Tibial nerve (tissue), 3 donors: ENCODE measurements at regions not wholly inside any gene's neighbourhood (a gene's known extent, or its start where the extent isn't known, plus 50 kb on each side); places are given as distances from the start of the nearest gene placed in this dataset.

ENCODE experiments used
- CTCF ChIP-seq, 5 experiments: fragments of 200-600 bp in 3 of 5; fragments of 450-650 bp in 2 of 5; sonication (generic) in 3 of 5; IDR thresholded peaks; one replicate each; pipeline ENCODE4 v1.5.1; 2016 to 2019; ENCODE audit warnings: antibody characterized with exemption in 5 of 5, mild to moderate bottlenecking in 3 of 5, moderate library complexity in 2 of 5
- POLR2A ChIP-seq, 2 donors: fragments of 450-650 bp; IDR thresholded peaks; one replicate each; pipeline ENCODE4 v1.6.1; 2017; ENCODE audit warnings: antibody characterized with exemption in 2 of 2, mild to moderate bottlenecking in 2 of 2, moderate library complexity in 2 of 2

GRCh38 chr2:149984311-149984710 is 396.7 kb upstream of the MMADHC start:
- TF ChIP-seq CTCF (IDR thresholded peaks at IDR 0.05) (no peak), POLR2A (IDR thresholded peaks at IDR 0.05) (no peak)
